Liver (tissue), 3 donors: ENCODE measurements at regions not wholly inside any gene's neighbourhood (a gene's known extent, or its start where the extent isn't known, plus 50 kb on each side); places are given as distances from the start of the nearest gene placed in this dataset.

Experiments used
- EGR1 ChIP-seq, 2 donors: IDR thresholded peaks; 2 replicates each; pipeline ENCODE4 v1.6.1; 2016 to 2018; ENCODE audit warnings: antibody characterized with exemption in 2 of 2, low read depth in 2 of 2
- FOXA1 ChIP-seq: IDR thresholded peaks from 2 replicates; pipeline ENCODE4 v1.6.1; 2016; ENCODE audit warnings: antibody characterized with exemption
- RAD21 ChIP-seq, 2 donors: IDR thresholded peaks; 2 replicates each; pipeline ENCODE4 v1.6.1; 2016; ENCODE audit warnings: antibody characterized with exemption in 2 of 2, mild to moderate bottlenecking in 2 of 2
- RXRA ChIP-seq, 2 donors: IDR thresholded peaks; 2 replicates each; pipeline ENCODE4 v1.6.1; 2017 to 2018; ENCODE audit warnings: antibody characterized with exemption in 2 of 2, mild to moderate bottlenecking in 1 of 2
- SP1 ChIP-seq: IDR thresholded peaks from 2 replicates; pipeline ENCODE4 v1.6.1; 2018; ENCODE audit warnings: antibody characterized with exemption, mild to moderate bottlenecking
- TAF1 ChIP-seq: conservative IDR thresholded peaks from 2 replicates; pipeline ENCODE4 v1.6.1; 2016; ENCODE audit warnings: antibody characterized with exemption, mild to moderate bottlenecking
- YY1 ChIP-seq: IDR thresholded peaks from 2 replicates; pipeline ENCODE4 v1.6.1; 2016; ENCODE audit warnings: antibody characterized with exemption, mild to moderate bottlenecking
- TF ChIP-seq, protein P1 (sequence below): IDR thresholded peaks from 2 replicates; pipeline ENCODE4 v1.6.1; 2016; ENCODE audit warnings: antibody characterized with exemption
- TF ChIP-seq, protein P2 (sequence below): fragments of 150-350 bp; IDR thresholded peaks from 2 replicates; pipeline ENCODE4 v1.5.1; 2017; ENCODE audit warnings: improper control_type of control experiment, low read depth, low read length; ENCODE audit not compliant: missing input control
- TF ChIP-seq, protein P3 (sequence below): IDR thresholded peaks from 2 replicates; pipeline ENCODE4 v1.6.1; 2016; ENCODE audit warnings: antibody characterized with exemption
- TF ChIP-seq, protein P4 (sequence below): IDR thresholded peaks from 2 replicates; pipeline ENCODE4 v1.6.1; 2016; ENCODE audit warnings: antibody characterized with exemption, mild to moderate bottlenecking
- TF ChIP-seq, protein P5 (sequence below): IDR thresholded peaks from 2 replicates; pipeline ENCODE4 v1.6.1; 2016; ENCODE audit warnings: antibody characterized with exemption
- donor health status: healthy.
- donor health status: healthy.

DNA sequence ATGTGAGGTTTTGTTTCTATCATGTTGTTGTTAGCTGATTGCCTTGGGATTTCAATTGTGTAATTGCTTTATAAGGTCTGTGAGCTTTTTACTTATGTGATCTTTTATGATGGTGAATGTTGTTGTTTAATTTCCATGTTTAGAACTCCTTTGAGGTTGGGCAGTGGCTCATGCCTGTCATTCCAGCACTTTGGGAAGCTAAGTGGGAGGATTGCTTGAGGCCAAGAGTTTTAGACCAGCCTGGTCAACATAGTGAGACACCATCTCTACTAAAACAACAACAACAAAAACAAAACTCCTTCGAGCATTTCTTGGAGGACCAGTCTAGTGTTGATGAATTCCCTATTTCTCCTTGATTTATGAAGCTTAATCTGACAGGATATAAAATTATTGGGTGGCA is 102.1 kb upstream of the PMCH start:
- TF ChIP-seq, protein P1, sequence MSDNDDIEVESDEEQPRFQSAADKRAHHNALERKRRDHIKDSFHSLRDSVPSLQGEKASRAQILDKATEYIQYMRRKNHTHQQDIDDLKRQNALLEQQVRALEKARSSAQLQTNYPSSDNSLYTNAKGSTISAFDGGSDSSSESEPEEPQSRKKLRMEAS: no peak
- TF ChIP-seq RAD21 (IDR thresholded peaks at IDR 0.05) (no peak), FOXA1 (no peak), RXRA (IDR thresholded peaks at IDR 0.05) (no peak), EGR1 (IDR thresholded peaks at IDR 0.05; ENCODE audit: low read depth in 2 of 2) (no peak), TAF1 (no peak), YY1 (no peak), SP1 (no peak)
- TF ChIP-seq, protein P2, sequence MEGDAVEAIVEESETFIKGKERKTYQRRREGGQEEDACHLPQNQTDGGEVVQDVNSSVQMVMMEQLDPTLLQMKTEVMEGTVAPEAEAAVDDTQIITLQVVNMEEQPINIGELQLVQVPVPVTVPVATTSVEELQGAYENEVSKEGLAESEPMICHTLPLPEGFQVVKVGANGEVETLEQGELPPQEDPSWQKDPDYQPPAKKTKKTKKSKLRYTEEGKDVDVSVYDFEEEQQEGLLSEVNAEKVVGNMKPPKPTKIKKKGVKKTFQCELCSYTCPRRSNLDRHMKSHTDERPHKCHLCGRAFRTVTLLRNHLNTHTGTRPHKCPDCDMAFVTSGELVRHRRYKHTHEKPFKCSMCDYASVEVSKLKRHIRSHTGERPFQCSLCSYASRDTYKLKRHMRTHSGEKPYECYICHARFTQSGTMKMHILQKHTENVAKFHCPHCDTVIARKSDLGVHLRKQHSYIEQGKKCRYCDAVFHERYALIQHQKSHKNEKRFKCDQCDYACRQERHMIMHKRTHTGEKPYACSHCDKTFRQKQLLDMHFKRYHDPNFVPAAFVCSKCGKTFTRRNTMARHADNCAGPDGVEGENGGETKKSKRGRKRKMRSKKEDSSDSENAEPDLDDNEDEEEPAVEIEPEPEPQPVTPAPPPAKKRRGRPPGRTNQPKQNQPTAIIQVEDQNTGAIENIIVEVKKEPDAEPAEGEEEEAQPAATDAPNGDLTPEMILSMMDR: no peak
- TF ChIP-seq, protein P3, sequence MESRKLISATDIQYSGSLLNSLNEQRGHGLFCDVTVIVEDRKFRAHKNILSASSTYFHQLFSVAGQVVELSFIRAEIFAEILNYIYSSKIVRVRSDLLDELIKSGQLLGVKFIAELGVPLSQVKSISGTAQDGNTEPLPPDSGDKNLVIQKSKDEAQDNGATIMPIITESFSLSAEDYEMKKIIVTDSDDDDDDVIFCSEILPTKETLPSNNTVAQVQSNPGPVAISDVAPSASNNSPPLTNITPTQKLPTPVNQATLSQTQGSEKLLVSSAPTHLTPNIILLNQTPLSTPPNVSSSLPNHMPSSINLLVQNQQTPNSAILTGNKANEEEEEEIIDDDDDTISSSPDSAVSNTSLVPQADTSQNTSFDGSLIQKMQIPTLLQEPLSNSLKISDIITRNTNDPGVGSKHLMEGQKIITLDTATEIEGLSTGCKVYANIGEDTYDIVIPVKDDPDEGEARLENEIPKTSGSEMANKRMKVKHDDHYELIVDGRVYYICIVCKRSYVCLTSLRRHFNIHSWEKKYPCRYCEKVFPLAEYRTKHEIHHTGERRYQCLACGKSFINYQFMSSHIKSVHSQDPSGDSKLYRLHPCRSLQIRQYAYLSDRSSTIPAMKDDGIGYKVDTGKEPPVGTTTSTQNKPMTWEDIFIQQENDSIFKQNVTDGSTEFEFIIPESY: no peak
- TF ChIP-seq, protein P4, sequence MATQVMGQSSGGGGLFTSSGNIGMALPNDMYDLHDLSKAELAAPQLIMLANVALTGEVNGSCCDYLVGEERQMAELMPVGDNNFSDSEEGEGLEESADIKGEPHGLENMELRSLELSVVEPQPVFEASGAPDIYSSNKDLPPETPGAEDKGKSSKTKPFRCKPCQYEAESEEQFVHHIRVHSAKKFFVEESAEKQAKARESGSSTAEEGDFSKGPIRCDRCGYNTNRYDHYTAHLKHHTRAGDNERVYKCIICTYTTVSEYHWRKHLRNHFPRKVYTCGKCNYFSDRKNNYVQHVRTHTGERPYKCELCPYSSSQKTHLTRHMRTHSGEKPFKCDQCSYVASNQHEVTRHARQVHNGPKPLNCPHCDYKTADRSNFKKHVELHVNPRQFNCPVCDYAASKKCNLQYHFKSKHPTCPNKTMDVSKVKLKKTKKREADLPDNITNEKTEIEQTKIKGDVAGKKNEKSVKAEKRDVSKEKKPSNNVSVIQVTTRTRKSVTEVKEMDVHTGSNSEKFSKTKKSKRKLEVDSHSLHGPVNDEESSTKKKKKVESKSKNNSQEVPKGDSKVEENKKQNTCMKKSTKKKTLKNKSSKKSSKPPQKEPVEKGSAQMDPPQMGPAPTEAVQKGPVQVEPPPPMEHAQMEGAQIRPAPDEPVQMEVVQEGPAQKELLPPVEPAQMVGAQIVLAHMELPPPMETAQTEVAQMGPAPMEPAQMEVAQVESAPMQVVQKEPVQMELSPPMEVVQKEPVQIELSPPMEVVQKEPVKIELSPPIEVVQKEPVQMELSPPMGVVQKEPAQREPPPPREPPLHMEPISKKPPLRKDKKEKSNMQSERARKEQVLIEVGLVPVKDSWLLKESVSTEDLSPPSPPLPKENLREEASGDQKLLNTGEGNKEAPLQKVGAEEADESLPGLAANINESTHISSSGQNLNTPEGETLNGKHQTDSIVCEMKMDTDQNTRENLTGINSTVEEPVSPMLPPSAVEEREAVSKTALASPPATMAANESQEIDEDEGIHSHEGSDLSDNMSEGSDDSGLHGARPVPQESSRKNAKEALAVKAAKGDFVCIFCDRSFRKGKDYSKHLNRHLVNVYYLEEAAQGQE: no peak
- TF ChIP-seq, protein P5, sequence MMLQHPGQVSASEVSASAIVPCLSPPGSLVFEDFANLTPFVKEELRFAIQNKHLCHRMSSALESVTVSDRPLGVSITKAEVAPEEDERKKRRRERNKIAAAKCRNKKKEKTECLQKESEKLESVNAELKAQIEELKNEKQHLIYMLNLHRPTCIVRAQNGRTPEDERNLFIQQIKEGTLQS: no peak
